GM18951 (cell line): ENCODE measurements at regions not wholly inside any gene's neighbourhood (a gene's known extent, or its start where the extent isn't known, plus 50 kb on each side); places are given as distances from the start of the nearest gene placed in this dataset.

ENCODE experiments used
- POLR2A ChIP-seq: IDR thresholded peaks from 4 replicates; pipeline ENCODE4 v1.6.1; 2011; ENCODE audit warnings: mild to moderate bottlenecking; ENCODE audit not compliant: insufficient read length, insufficient read depth; ENCODE audit errors: extremely low read depth
- in situ Hi-C: fragments of 300-500 bp; cut with MboI; formaldehyde crosslinking; loops from one replicate; pipeline ENCODE4 v1.12.0; 2022; ENCODE audit warnings: low sequenced_read_pairs, mixed read lengths, inconsistent platforms; ENCODE audit not compliant: unreplicated experiment

DNA sequence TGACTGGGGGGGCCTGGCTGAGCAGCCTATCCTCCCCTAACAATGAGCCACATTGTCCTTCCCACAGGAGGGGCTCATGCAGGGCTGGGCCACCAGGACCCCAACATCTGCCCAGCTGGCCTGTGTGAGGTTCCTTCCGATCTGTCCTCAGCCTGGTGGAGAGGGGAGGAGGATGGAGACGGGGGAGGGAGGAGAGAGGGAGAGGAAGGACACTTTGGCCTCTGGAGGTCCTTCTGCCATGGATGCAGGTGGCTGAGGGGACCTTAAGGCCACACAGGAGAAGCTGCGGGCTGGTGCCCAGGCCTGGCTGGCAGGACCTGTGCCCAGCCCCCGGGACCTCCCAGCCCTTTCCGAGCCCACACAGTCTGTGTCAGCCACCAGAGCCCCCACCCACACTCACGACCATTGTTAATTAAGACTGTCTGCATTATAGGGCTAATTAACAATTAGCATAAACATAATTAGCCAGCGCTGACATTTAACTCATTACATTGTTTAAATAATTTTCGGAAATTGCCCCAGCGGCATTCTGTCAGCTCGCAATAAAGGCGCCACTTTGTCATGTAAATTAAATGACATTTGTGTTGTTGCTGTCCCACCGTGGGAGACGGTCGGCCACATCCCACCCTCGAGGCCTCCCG, 53.0 kb upstream of the NKX1-1 start:
- no peak for TF ChIP-seq POLR2A
- in situ Hi-C loops, result no loop called here

DNA sequence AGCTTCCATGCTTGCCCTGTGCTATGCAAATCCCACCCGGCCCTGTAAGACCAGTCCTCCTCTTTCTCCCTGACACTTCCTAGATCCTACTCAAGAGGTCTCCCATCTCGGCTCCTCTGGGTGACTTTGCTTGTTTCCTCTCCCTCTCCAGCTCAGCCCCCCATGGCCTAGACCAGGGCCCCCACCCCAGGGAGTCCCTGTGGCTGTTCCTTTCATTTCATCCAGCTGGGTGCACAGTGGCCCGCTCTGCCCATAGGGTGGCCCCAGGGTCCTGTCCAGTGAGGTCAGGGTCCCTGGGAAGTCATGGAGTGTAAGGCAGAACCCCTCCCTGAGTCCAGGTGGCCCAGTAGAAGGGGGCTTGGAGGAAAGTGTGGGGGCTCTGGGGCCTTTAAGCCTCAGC, 52.3 kb upstream of the NKX1-1 start:
- in situ Hi-C loops, result no loop called here
- no peak for TF ChIP-seq POLR2A
